Tibial nerve (tissue), 4 donors: ENCODE measurements at regions not wholly inside any gene's neighbourhood (a gene's known extent, or its start where the extent isn't known, plus 50 kb on each side); places are given as distances from the start of the nearest gene placed in this dataset.

Experiments used
- DNase-seq, 2 donors: peaks; one replicate each; pipeline ENCODE4 v3.0.0-alpha.2; 2019; ENCODE audit warnings: low spot score in 2 of 2
- H3K27ac ChIP-seq, 4 donors: fragments of 200-600 bp; sonication (generic) in 3 of 4; one replicate each; pipeline ENCODE4 v1.5.1; 2017 to 2019; ENCODE audit warnings: mild to moderate bottlenecking in 1 of 4
- H3K27me3 ChIP-seq, 2 donors: fragments of 200-600 bp; sonication (generic) in 1 of 2; one replicate each; pipeline versions ENCODE4 v1.5.1 to v1.6.0; 2017 to 2019
- H3K36me3 ChIP-seq, 3 donors: fragments of 200-600 bp; sonication (generic); one replicate each; pipeline ENCODE4 v1.5.1; 2018 to 2019
- H3K4me1 ChIP-seq, 4 donors: fragments of 200-600 bp; sonication (generic) in 3 of 4; one replicate each; pipeline ENCODE4 v1.5.1; 2017 to 2019
- H3K4me3 ChIP-seq, 4 donors: fragments of 200-600 bp; sonication (generic) in 3 of 4; one replicate each; pipeline ENCODE4 v1.5.1; 2017 to 2019; ENCODE audit warnings: mild to moderate bottlenecking in 1 of 4, moderate library complexity in 1 of 4
- H3K9me3 ChIP-seq, 4 donors: fragments of 200-600 bp; sonication (generic) in 3 of 4; one replicate each; pipeline ENCODE4 v1.5.1; 2017 to 2019
- CTCF ChIP-seq, 5 experiments: fragments of 200-600 bp in 3 of 5; fragments of 450-650 bp in 2 of 5; sonication (generic) in 3 of 5; IDR thresholded peaks; one replicate each; pipeline ENCODE4 v1.5.1; 2016 to 2019; ENCODE audit warnings: antibody characterized with exemption in 5 of 5, mild to moderate bottlenecking in 3 of 5, moderate library complexity in 2 of 5
- EP300 ChIP-seq, 2 donors: sonication (generic); formaldehyde crosslinking; IDR thresholded peaks; one replicate each; pipeline ENCODE4 v1.6.1; 2017; ENCODE audit warnings: antibody characterized with exemption in 2 of 2, mild to moderate bottlenecking in 1 of 2
- POLR2A ChIP-seq, 2 donors: fragments of 450-650 bp; IDR thresholded peaks; one replicate each; pipeline ENCODE4 v1.6.1; 2017; ENCODE audit warnings: antibody characterized with exemption in 2 of 2, mild to moderate bottlenecking in 2 of 2, moderate library complexity in 2 of 2
- WGBS, 2 donors: methylation state at CpG; one replicate each; pipeline ENCODE4 v1.1.5; 2018; 5-methylcytosine and 5-hydroxymethylcytosine counted together

DNA sequence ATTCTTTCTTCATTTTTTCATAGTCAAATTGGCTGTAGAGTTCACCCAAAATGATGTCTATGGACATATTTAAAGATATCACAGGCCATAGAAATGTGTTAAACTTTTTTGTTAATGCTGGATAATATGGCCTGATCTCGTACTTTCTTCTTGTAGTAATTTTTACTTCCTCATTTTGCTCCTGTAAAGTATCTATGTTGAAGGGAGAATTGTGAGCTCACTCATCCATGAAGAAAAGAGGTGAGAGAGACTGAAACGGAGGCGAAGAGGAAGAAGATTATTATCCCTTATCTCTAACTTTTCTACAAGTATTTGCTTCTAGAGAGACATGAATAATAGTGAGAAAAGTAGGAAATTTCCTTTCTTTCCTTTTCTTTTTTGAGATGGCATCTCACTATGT, 613.8 kb upstream of the TBL1XR1 start:
- 90 to 91% methylated on average over 3 of the region's 3 CpGs for WGBS, 2 donors
- DNase-seq, result no peak
- no peak overlapping the region for H3K27ac ChIP-seq
- peaks cover 0 to 23% (median 4%) of the 10 kb centered on the region in 4 donors for H3K4me1 ChIP-seq
- H3K27me3 ChIP-seq, result no peaks in the 10 kb centered on the region
- no peak for TF ChIP-seq POLR2A (IDR thresholded peaks at IDR 0.05)
- no peak for TF ChIP-seq CTCF (IDR thresholded peaks at IDR 0.05)
- no peak for TF ChIP-seq EP300 (IDR thresholded peaks at IDR 0.05)
- no peaks in the 10 kb centered on the region for H3K36me3 ChIP-seq
- H3K4me3 ChIP-seq, result no peak overlapping the region
- no peaks in the 10 kb centered on the region for H3K9me3 ChIP-seq

GRCh38 chr3:177811835-177812234, 614.6 kb upstream of the TBL1XR1 start:
- Histone ChIP-seq H3K27ac (no peak overlapping the region), H3K4me3 (no peak overlapping the region), H3K9me3 (no peaks in the 10 kb centered on the region), H3K4me1 (peaks cover 0 to 28% (median 4%) of the 10 kb centered on the region in 4 donors), H3K36me3 (no peaks in the 10 kb centered on the region), H3K27me3 (no peaks in the 10 kb centered on the region)
- 91 to 95% methylated on average over 1 of the region's 1 CpG for WGBS, 2 donors
- TF ChIP-seq CTCF (IDR thresholded peaks at IDR 0.05) (no peak), POLR2A (IDR thresholded peaks at IDR 0.05) (no peak)
- no peak for DNase-seq

DNA sequence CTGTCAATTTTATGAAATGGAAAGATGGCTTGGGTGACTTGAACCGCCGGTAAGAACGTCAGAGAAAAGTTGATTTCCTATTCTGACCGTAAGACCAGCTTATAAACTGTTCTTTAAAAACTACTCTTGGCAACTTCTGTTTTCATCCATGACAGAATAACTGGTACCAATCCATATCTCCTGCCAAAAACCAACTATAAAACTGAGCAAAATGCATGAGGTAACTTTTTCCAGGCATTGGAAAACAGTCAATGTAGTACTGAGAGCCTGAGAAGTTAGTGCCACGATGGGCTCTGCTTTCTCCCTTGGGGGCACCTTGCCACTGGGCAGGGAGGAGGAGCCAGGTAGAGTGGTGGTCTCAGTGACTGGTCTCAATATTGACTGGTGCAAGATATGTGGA, 615.2 kb upstream of the TBL1XR1 start:
- TF ChIP-seq CTCF (IDR thresholded peaks at IDR 0.05) (no peak), EP300 (IDR thresholded peaks at IDR 0.05) (no peak), POLR2A (IDR thresholded peaks at IDR 0.05) (no peak)
- peak overlapping the region in 2 of 4 donors; percentile 36 to 47 for H3K27ac ChIP-seq
- no peak for DNase-seq
- H3K27me3 ChIP-seq, result no peaks in the 10 kb centered on the region
- no peaks in the 10 kb centered on the region for H3K36me3 ChIP-seq
- 86 to 88% methylated on average over 5 of the region's 5 CpGs for WGBS, 2 donors
- no peaks in the 10 kb centered on the region for H3K9me3 ChIP-seq
- peaks cover 0 to 29% (median 4%) of the 10 kb centered on the region in 4 donors for H3K4me1 ChIP-seq
- H3K4me3 ChIP-seq, result no peak overlapping the region

DNA sequence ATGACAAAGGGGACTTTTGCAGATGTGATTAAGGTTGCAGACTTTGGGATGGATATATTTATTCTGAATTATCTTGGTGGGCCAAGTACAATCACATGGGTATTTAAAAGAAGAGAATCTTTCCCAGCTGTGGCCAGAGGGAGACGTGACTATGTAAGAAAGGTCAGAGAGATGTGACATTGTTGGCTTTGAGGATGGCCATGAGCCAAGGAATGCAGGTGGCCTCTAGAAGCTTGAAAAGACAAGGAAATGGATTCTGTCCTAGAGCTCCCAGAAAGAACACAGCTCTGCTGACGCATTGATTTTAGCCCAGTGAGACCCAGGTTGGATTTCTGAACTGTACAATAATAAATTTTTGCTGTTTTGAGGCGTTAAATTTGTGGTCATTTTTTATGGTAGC, 616.0 kb upstream of the TBL1XR1 start:
- 50 to 61% methylated on average over 3 of the region's 3 CpGs for WGBS, 2 donors
- Histone ChIP-seq H3K4me1 (peaks cover 0 to 29% (median 4%) of the 10 kb centered on the region in 4 donors), H3K27me3 (no peaks in the 10 kb centered on the region), H3K27ac (peak overlapping the region in 1 of 4 donors; percentile 36), H3K4me3 (no peak overlapping the region), H3K9me3 (no peaks in the 10 kb centered on the region), H3K36me3 (no peaks in the 10 kb centered on the region)
- peak in 1 of 2 donors; percentile 68 for TF ChIP-seq EP300 (IDR thresholded peaks at IDR 0.05)
- TF ChIP-seq POLR2A (IDR thresholded peaks at IDR 0.05), result no peak
- peak; percentile 44 to 67 for DNase-seq

DNA sequence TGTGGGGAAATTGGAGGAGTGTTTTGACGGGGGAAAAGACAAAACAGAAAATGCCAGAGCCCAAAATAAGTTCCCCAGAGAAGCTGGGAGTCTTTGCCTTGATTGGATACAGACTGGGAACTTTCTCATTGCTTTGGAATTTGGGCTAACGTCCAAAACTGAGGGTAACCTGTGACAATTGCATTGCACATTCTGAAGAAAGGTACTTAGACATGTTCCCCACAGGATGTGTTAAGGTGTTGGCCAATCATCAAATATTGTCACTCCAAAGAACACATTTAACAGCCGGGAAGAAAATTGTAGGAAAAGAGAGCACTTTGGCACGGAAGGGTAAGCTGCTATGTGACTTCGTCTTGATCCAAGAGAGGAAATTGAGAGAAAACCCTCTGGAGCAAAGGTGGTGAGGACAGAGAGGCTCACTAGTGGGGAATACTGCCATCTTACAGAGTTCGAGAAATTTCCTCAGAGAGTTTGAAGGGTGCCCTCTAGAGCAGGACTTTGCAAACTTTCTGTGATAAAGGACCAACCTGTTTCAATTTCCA, 619.5 kb upstream of the TBL1XR1 start:
- no peaks in the 10 kb centered on the region for H3K9me3 ChIP-seq
- H3K36me3 ChIP-seq, result no peaks in the 10 kb centered on the region
- H3K4me1 ChIP-seq, result peaks cover 0 to 25% (median 4%) of the 10 kb centered on the region in 4 donors
- no peak overlapping the region for H3K4me3 ChIP-seq
- peak overlapping the region in 1 of 4 donors; percentile 50 for H3K27ac ChIP-seq
- no peak for TF ChIP-seq POLR2A (IDR thresholded peaks at IDR 0.05)
- TF ChIP-seq CTCF (IDR thresholded peaks at IDR 0.05), result no peak
- peak in 1 of 2 donors; percentile 51 for TF ChIP-seq EP300 (IDR thresholded peaks at IDR 0.05)
- no peaks in the 10 kb centered on the region for H3K27me3 ChIP-seq
- WGBS, 2 donors, result 40 to 42% methylated on average over 6 of the region's 6 CpGs
- DNase-seq, result no peak

DNA sequence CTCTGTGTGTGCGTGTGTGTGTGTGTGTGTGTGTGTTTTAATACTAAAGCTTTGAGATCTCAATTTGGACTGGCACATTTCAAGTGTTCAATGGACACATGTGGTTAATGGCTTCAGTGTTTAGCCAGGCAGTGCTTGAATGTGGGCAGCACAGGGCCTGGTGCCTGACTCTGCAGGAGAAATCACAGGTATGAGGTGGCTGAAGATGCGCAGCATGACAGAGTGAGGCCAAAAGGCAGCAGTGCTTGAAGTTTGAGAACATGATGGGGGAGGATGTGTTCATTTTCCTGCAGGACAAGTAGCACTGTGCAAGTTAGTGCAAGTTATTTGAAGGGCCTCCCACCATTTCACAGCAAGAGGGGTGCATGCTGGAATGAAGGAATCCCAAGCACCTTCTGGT, 620.5 kb upstream of the TBL1XR1 start:
- 46 to 95% methylated on average over 2 of the region's 2 CpGs for WGBS, 2 donors
- TF ChIP-seq POLR2A (IDR thresholded peaks at IDR 0.05), result no peak
- no peak for TF ChIP-seq CTCF (IDR thresholded peaks at IDR 0.05)
- no peak for TF ChIP-seq EP300 (IDR thresholded peaks at IDR 0.05)
- Histone ChIP-seq H3K9me3 (no peaks in the 10 kb centered on the region), H3K4me1 (peaks cover 0 to 30% (median 5%) of the 10 kb centered on the region in 4 donors), H3K27ac (no peak overlapping the region), H3K27me3 (no peaks in the 10 kb centered on the region), H3K4me3 (no peak overlapping the region), H3K36me3 (no peaks in the 10 kb centered on the region)
- no peak for DNase-seq
